IMR-90 (cell line): ENCODE measurements at regions not wholly inside any gene's neighbourhood (a gene's known extent, or its start where the extent isn't known, plus 50 kb on each side); places are given as distances from the start of the nearest gene placed in this dataset.

Experiments used
- ATAC-seq: fragments of 200-7000 bp; cut with Tn5 transposase; 2 replicates; pipeline ENCODE4 v1.9.1; 2020; ENCODE audit warnings: low read depth, mild to moderate bottlenecking, moderate library complexity
- BruUV-seq: library from RNA; stranded (reverse); fragments of 400-500 nt; replicated peaks from 2 replicates; lab custom pipeline; 2021; lab: Mats Ljungman, UMichigan
- CTCF ChIA-PET: fragments of 300-600 bp; formaldehyde crosslinking; extraction: SDS; loops from one replicate; lab custom pipeline; 2021; ENCODE audit warnings: antibody characterized with exemption; lab: Yijun Ruan, JAX
- POLR2A ChIA-PET: fragments of 300-600 bp; sonication (Branson Sonifier 250); formaldehyde crosslinking; loops from one replicate; lab custom pipeline; 2022; ENCODE audit warnings: antibody characterized with exemption; ENCODE audit not compliant: unreplicated experiment; lab: Charles Lee
- DNase-seq: peaks from one replicate; pipeline ENCODE4 v3.0.0; 2013
- H2AFZ ChIP-seq: replicated peaks from 2 replicates; pipeline ENCODE3; 2013; ENCODE audit warnings: low read length, mild to moderate bottlenecking; ENCODE audit not compliant: poor library complexity
- H2AK5ac ChIP-seq: 2 replicates; pipeline ENCODE4 v1.6.1; 2013; ENCODE audit warnings: low read depth, low read length, inconsistent platforms
- H2AK9ac ChIP-seq: replicated peaks from 2 replicates; pipeline ENCODE3; 2013; ENCODE audit warnings: mild to moderate bottlenecking, low read depth, low read length, moderate library complexity; ENCODE audit not compliant: poor library complexity
- H2BK120ac ChIP-seq: 2 replicates; pipeline ENCODE4 v1.6.1; 2013; ENCODE audit warnings: low read depth, low read length, inconsistent platforms
- H2BK15ac ChIP-seq: 3 replicates; pipeline ENCODE4 v1.6.1; 2013; ENCODE audit warnings: low read depth, low read length, inconsistent platforms
- H2BK20ac ChIP-seq: 2 replicates; pipeline ENCODE4 v1.6.1; 2013; ENCODE audit warnings: low read depth, mild to moderate bottlenecking, inconsistent platforms, low read length, moderate library complexity
- H2BK5ac ChIP-seq: 2 replicates; pipeline ENCODE4 v1.6.1; 2013; ENCODE audit warnings: mild to moderate bottlenecking, low read depth, low read length, inconsistent platforms; ENCODE audit not compliant: poor library complexity, severe bottlenecking
- H3K14ac ChIP-seq: replicated peaks from 2 replicates; pipeline ENCODE4 v1.6.1; 2013; ENCODE audit warnings: low read depth, low read length, inconsistent platforms
- H3K18ac ChIP-seq: 2 replicates; pipeline ENCODE4 v1.6.1; 2013; ENCODE audit warnings: low read depth, low read length, control low read depth
- H3K23ac ChIP-seq: 2 replicates; pipeline ENCODE4 v1.6.1; 2013; ENCODE audit warnings: low read depth, low read length, inconsistent platforms
- H3K27ac ChIP-seq: 2 replicates; pipeline ENCODE4 v1.5.1; 2013; ENCODE audit warnings: mild to moderate bottlenecking, control low read depth, low read length; ENCODE audit not compliant: insufficient read depth
- H3K27me3 ChIP-seq: 2 replicates; pipeline ENCODE4 v1.6.1; 2013; ENCODE audit warnings: low read length; ENCODE audit not compliant: control insufficient read depth, insufficient read depth
- H3K36me3 ChIP-seq: 2 replicates; pipeline ENCODE4 v1.6.1; 2013; ENCODE audit warnings: low read length, mixed read lengths; ENCODE audit not compliant: control insufficient read depth, insufficient read depth
- H3K4ac ChIP-seq: 2 replicates; pipeline ENCODE4 v1.6.1; 2013; ENCODE audit warnings: low read depth, low read length, inconsistent platforms
- H3K4me1 ChIP-seq: 2 replicates; pipeline ENCODE4 v1.6.1; 2013; ENCODE audit warnings: low read length, mixed read lengths; ENCODE audit not compliant: control insufficient read depth, insufficient read depth
- H3K4me2 ChIP-seq: 2 replicates; pipeline ENCODE4 v1.6.1; 2013; ENCODE audit warnings: low read depth, mild to moderate bottlenecking, control low read depth, low read length, moderate library complexity
- H3K4me3 ChIP-seq: 2 replicates; pipeline ENCODE4 v1.5.1; 2013; ENCODE audit warnings: low read depth, mild to moderate bottlenecking, control low read depth, low read length, moderate library complexity; ENCODE audit not compliant: insufficient read depth
- H3K56ac ChIP-seq: 2 replicates; pipeline ENCODE4 v1.6.1; 2013; ENCODE audit warnings: low read length, inconsistent platforms; ENCODE audit not compliant: insufficient read depth; ENCODE audit errors: extremely low read depth
- H3K79me1 ChIP-seq, 2 experiments: 2 replicates each; pipeline ENCODE4 v1.6.1; 2013; ENCODE audit warnings: low read length in 2 of 2, inconsistent platforms in 1 of 2, low read depth in 1 of 2
- H3K9ac ChIP-seq: 2 replicates; pipeline ENCODE4 v1.6.1; 2013; ENCODE audit warnings: low read depth, low read length, control low read depth
- H3K9me1 ChIP-seq: 2 replicates; pipeline ENCODE4 v1.6.1; 2013; ENCODE audit warnings: low read length, inconsistent platforms; ENCODE audit not compliant: insufficient read depth
- H3K9me3 ChIP-seq: 2 replicates; pipeline ENCODE4 v1.6.1; 2013; ENCODE audit warnings: low read length; ENCODE audit not compliant: control insufficient read depth, insufficient read depth
- H4K20me1 ChIP-seq: 2 replicates; pipeline ENCODE4 v1.6.1; 2013; ENCODE audit warnings: low read length, inconsistent platforms; ENCODE audit not compliant: insufficient read depth
- H4K5ac ChIP-seq: 2 replicates; pipeline ENCODE4 v1.6.1; 2013; ENCODE audit warnings: mild to moderate bottlenecking, low read depth, low read length, control low read depth
- H4K8ac ChIP-seq, 2 experiments: 2 replicates each; pipeline ENCODE4 v1.6.1; 2013; ENCODE audit warnings: low read depth in 2 of 2, low read length in 2 of 2, control low read depth in 1 of 2, inconsistent platforms in 1 of 2
- H4K91ac ChIP-seq: 2 replicates; pipeline ENCODE4 v1.6.1; 2013; ENCODE audit warnings: low read depth, low read length, inconsistent platforms; ENCODE audit not compliant: insufficient read depth
- BHLHE40 ChIP-seq: fragments of 150-350 bp; IDR thresholded peaks from 2 replicates; pipeline ENCODE4 v1.6.1; 2016; ENCODE audit warnings: mild to moderate bottlenecking, low read depth, low read length
- CEBPB ChIP-seq: IDR thresholded peaks from 2 replicates; pipeline ENCODE4 v1.6.1; 2012; ENCODE audit warnings: low read depth, low read length, improper control_type of control experiment
- CHD1 ChIP-seq: IDR thresholded peaks from 2 replicates; pipeline ENCODE4 v1.6.1; 2012; ENCODE audit warnings: low read depth, low read length, improper control_type of control experiment
- CTCF ChIP-seq: conservative IDR thresholded peaks from 2 replicates; pipeline ENCODE4 v1.5.1; 2012; ENCODE audit warnings: mild to moderate bottlenecking, low read depth, low read length, improper control_type of control experiment
- MAFK ChIP-seq: IDR thresholded peaks from 2 replicates; pipeline ENCODE4 v1.6.1; 2012; ENCODE audit warnings: low read depth, low read length, improper control_type of control experiment
- MAZ ChIP-seq: IDR thresholded peaks from 2 replicates; pipeline ENCODE4 v1.6.1; 2012; ENCODE audit warnings: low read depth, mild to moderate bottlenecking, low read length, improper control_type of control experiment, moderate library complexity, borderline replicate concordance
- MXI1 ChIP-seq: IDR thresholded peaks from 2 replicates; pipeline ENCODE4 v1.6.1; 2012; ENCODE audit warnings: low read depth, mild to moderate bottlenecking, low read length, moderate library complexity, borderline replicate concordance
- NFE2L2 ChIP-seq: fragments of 150-350 bp; IDR thresholded peaks from 2 replicates; pipeline ENCODE4 v1.6.1; 2016; ENCODE audit warnings: low read depth, mild to moderate bottlenecking, low read length
- POLR2A ChIP-seq: IDR thresholded peaks from 2 replicates; pipeline ENCODE4 v1.6.1; 2012; ENCODE audit warnings: mild to moderate bottlenecking, low read depth, low read length
- RAD21 ChIP-seq: IDR thresholded peaks from 2 replicates; pipeline ENCODE4 v1.6.1; 2012; ENCODE audit warnings: low read length, improper control_type of control experiment
- RCOR1 ChIP-seq: IDR thresholded peaks from 2 replicates; pipeline ENCODE4 v1.6.1; 2012; ENCODE audit warnings: mild to moderate bottlenecking, low read length, improper control_type of control experiment; ENCODE audit not compliant: insufficient replicate concordance
- RFX5 ChIP-seq: IDR thresholded peaks from 2 replicates; pipeline ENCODE4 v1.8.0; 2012; ENCODE audit warnings: low read depth, mild to moderate bottlenecking, low read length, moderate library complexity
- SMC3 ChIP-seq: fragments of 150-350 bp; IDR thresholded peaks from 2 replicates; pipeline ENCODE4 v1.6.1; 2016; ENCODE audit warnings: low read depth, mild to moderate bottlenecking, antibody characterized with exemption, low read length, moderate library complexity
- USF2 ChIP-seq: fragments of 150-350 bp; IDR thresholded peaks from 2 replicates; pipeline ENCODE4 v1.6.1; 2017; ENCODE audit warnings: mild to moderate bottlenecking, antibody characterized with exemption, low read length, low read depth
- WGBS, 2 experiments: methylation state at CpG; one replicate each; pipeline versions ENCODE4 v1.1.5 to v1.1.7; 2013; ENCODE audit warnings: missing lambda C conversion rate in 2 of 2; ENCODE audit not compliant: insufficient read length in 1 of 2; ENCODE audit errors: extremely low coverage in 2 of 2; 5-methylcytosine and 5-hydroxymethylcytosine counted together
- dilution Hi-C: fragments of 300-500 bp; cut with HindIII; formaldehyde crosslinking; loops from one replicate; pipeline ENCODE4 v1.14.3; 2018; ENCODE audit warnings: low sequenced_read_pairs; ENCODE audit not compliant: unreplicated experiment
- in situ Hi-C: fragments of 300-500 bp; cut with MboI; formaldehyde crosslinking; loops from 3 replicates; pipeline ENCODE4 v1.14.3; 2019; ENCODE audit warnings: low sequenced_read_pairs, inconsistent platforms, mixed read lengths
- intact Hi-C: fragments of 100-400 bp; cut with micrococcal nuclease; formaldehyde crosslinking; loops from 2 replicates; pipeline ENCODE4 v1.10.0; 2022
- TF ChIP-seq, protein P1 (sequence below): fragments of 150-350 bp; IDR thresholded peaks from 2 replicates; pipeline ENCODE4 v1.6.1; 2016; ENCODE audit warnings: low read depth, mild to moderate bottlenecking, low read length, moderate library complexity, borderline replicate concordance

DNA sequence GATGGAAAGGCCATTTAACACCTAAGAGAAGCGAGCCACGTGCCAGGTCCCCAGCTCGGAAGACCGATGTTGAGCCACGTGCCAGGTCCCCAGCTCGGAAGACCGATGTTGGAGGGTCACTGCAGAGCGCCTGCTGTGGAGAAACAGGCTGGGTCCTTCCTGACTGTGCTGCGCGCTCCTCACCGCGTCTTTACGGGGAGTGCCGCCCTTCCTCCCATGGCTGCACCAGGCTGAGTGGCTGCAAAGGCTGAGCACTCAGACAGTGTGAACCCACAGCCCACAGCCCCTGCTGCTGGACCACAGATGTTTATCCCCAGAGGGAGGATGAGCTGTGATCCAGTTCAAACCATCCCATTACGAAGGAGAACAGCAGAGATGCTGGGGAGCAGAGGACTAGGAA is 55.7 kb downstream of the RTP5 start:
- dilution Hi-C loops (no loop called here), in situ Hi-C loops (no loop called here), intact Hi-C loops (no loop called here)
- BruUV-seq = no TSS peak
- Histone ChIP-seq H2BK120ac (no peak overlapping the region), H3K56ac (no peak overlapping the region), H2AK5ac (no peak overlapping the region), H3K27me3 (peaks cover 15% of the 10 kb centered on the region), H3K4me2 (no peak overlapping the region), H3K23ac (no peak overlapping the region), H4K20me1 (no peaks in the 10 kb centered on the region), H3K27ac (no peak overlapping the region), H3K9ac (no peak overlapping the region), H2BK5ac (no peak overlapping the region), H3K9me1 (no peaks in the 10 kb centered on the region), H4K8ac (no peak overlapping the region), H3K4ac (no peak overlapping the region), H3K14ac (no peak overlapping the region), H3K9me3 (no peaks in the 10 kb centered on the region), H4K5ac (no peak overlapping the region), H3K79me1 (no peaks in the 10 kb centered on the region), H2BK20ac (no peak overlapping the region), H3K18ac (no peak overlapping the region), H2BK15ac (no peak overlapping the region), H3K4me1 (no peaks in the 10 kb centered on the region), H2AFZ (no peak overlapping the region), H2AK9ac (no peak overlapping the region), H3K4me3 (no peak overlapping the region), H3K36me3 (no peaks in the 10 kb centered on the region), H4K91ac (no peak overlapping the region)
- CTCF ChIA-PET = no interaction called here
- POLR2A ChIA-PET = no interaction called here
- DNase-seq (no peak), ATAC-seq (no peak)
- TF ChIP-seq USF2 (no peak), MAZ (no peak), CHD1 (no peak), CEBPB (no peak), SMC3 (no peak), NFE2L2 (no peak), RCOR1 (no peak), CTCF (no peak), MXI1 (no peak), POLR2A (no peak), RAD21 (no peak), BHLHE40 (no peak), MAFK (no peak), RFX5 (no peak)
- TF ChIP-seq, protein P1, sequence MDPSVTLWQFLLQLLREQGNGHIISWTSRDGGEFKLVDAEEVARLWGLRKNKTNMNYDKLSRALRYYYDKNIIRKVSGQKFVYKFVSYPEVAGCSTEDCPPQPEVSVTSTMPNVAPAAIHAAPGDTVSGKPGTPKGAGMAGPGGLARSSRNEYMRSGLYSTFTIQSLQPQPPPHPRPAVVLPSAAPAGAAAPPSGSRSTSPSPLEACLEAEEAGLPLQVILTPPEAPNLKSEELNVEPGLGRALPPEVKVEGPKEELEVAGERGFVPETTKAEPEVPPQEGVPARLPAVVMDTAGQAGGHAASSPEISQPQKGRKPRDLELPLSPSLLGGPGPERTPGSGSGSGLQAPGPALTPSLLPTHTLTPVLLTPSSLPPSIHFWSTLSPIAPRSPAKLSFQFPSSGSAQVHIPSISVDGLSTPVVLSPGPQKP = no peak
- WGBS, 2 experiments = 72% methylated on average over 11 of the region's 15 CpGs; no CpG with 5 or more reads in 1 of the 2 experiments
